OCI-LY1 (cell line): ENCODE measurements at regions not wholly inside any gene's neighbourhood (a gene's known extent, or its start where the extent isn't known, plus 50 kb on each side); places are given as distances from the start of the nearest gene placed in this dataset.

Source experiments
- H2AFZ ChIP-seq: fragments of 200-600 bp; sonication (generic), shearing (Covaris generic); 2 replicates; pipeline ENCODE4 v1.6.0; 2014; ENCODE audit warnings: antibody characterized with exemption, mild to moderate bottlenecking, low read length
- H3F3A ChIP-seq: fragments of 200-600 bp; sonication (generic), shearing (Covaris generic); 2 replicates; pipeline ENCODE4 v1.6.0; 2014; ENCODE audit warnings: mild to moderate bottlenecking, antibody characterized with exemption, low read length, moderate library complexity; ENCODE audit not compliant: insufficient read depth
- H3K27ac ChIP-seq: fragments of 200-600 bp; sonication (generic); 2 replicates; pipeline ENCODE4 v1.5.1; 2014; ENCODE audit warnings: low read length, mixed run types, mild to moderate bottlenecking, low read depth; ENCODE audit not compliant: poor library complexity, severe bottlenecking
- H3K27me3 ChIP-seq: fragments of 200-600 bp; sonication (generic); 2 replicates; pipeline ENCODE4 v1.6.0; 2014; ENCODE audit warnings: antibody characterized with exemption, mild to moderate bottlenecking, low read length, moderate library complexity; ENCODE audit not compliant: insufficient read depth
- H3K36me3 ChIP-seq: fragments of 200-600 bp; sonication (generic); 2 replicates; pipeline ENCODE4 v1.6.1; 2014; ENCODE audit warnings: mild to moderate bottlenecking, antibody characterized with exemption, low read length, moderate library complexity, mixed read lengths; ENCODE audit not compliant: insufficient read depth
- H3K4me1 ChIP-seq: fragments of 200-600 bp; sonication (generic); 2 replicates; pipeline ENCODE4 v1.5.1; 2014; ENCODE audit warnings: mild to moderate bottlenecking, low read length, moderate library complexity; ENCODE audit not compliant: insufficient read depth, severe bottlenecking
- H3K4me2 ChIP-seq: fragments of 200-600 bp; sonication (generic), shearing (Covaris generic); 2 replicates; pipeline ENCODE4 v1.6.1; 2014; ENCODE audit warnings: low read length
- H3K4me3 ChIP-seq: fragments of 200-600 bp; sonication (generic); 2 replicates; pipeline ENCODE4 v1.5.1; 2014; ENCODE audit warnings: low read length, low read depth, mild to moderate bottlenecking, mixed read lengths; ENCODE audit not compliant: poor library complexity, severe bottlenecking
- H3K79me2 ChIP-seq: fragments of 200-600 bp; shearing (Covaris generic); 2 replicates; pipeline ENCODE4 v1.6.1; 2016; ENCODE audit warnings: mixed run types, low read length, mixed read lengths; ENCODE audit not compliant: insufficient read depth
- H3K9ac ChIP-seq: fragments of 200-600 bp; sonication (generic), shearing (Covaris generic); 2 replicates; pipeline ENCODE4 v1.6.1; 2014; ENCODE audit warnings: mild to moderate bottlenecking, low read length, mixed read lengths
- H3K9me2 ChIP-seq: fragments of 200-600 bp; sonication (generic), shearing (Covaris generic); 2 replicates; pipeline ENCODE4 v1.6.1; 2014; ENCODE audit warnings: low read depth, mild to moderate bottlenecking, low read length, mixed read lengths
- H3K9me3 ChIP-seq: fragments of 200-600 bp; shearing (Covaris generic); 2 replicates; pipeline ENCODE4 v1.6.1; 2014; ENCODE audit warnings: low read length, mixed read lengths
- H4K20me1 ChIP-seq: fragments of 200-600 bp; sonication (generic), shearing (Covaris generic); 2 replicates; pipeline ENCODE4 v1.6.0; 2016; ENCODE audit warnings: mild to moderate bottlenecking, low read length; ENCODE audit not compliant: insufficient read depth
- CTCF ChIP-seq: fragments of 200-600 bp; sonication (generic), shearing (Covaris generic); IDR thresholded peaks from 2 replicates; pipeline ENCODE4 v1.5.1; 2017; ENCODE audit warnings: mild to moderate bottlenecking, antibody characterized with exemption, low read length, moderate library complexity, mixed read lengths
- EZH2 ChIP-seq: fragments of 200-600 bp; sonication (generic), shearing (Covaris generic); IDR thresholded peaks from 2 replicates; pipeline ENCODE4 v1.8.0; 2017; ENCODE audit warnings: borderline replicate concordance, mixed run types, mild to moderate bottlenecking, antibody characterized with exemption, low read length, moderate library complexity, mixed read lengths

GRCh38 chr2:71780162-71780561 lies 326.8 kb downstream of the DYSF start:
- H3F3A ChIP-seq = no peaks in the 10 kb centered on the region
- no peaks in the 10 kb centered on the region for H3K4me1 ChIP-seq
- H3K9ac ChIP-seq = no peak overlapping the region
- H3K27me3 ChIP-seq = no peaks in the 10 kb centered on the region
- H3K9me2 ChIP-seq = no peaks in the 10 kb centered on the region
- H3K4me2 ChIP-seq = no peak overlapping the region
- TF ChIP-seq CTCF (no peak), EZH2 (no peak)
- H3K79me2 ChIP-seq = no peaks in the 10 kb centered on the region
- H3K9me3 ChIP-seq = no peaks in the 10 kb centered on the region
- no peak overlapping the region for H3K27ac ChIP-seq
- H3K4me3 ChIP-seq = no peak overlapping the region
- H2AFZ ChIP-seq = no peak overlapping the region
- no peaks in the 10 kb centered on the region for H4K20me1 ChIP-seq
- H3K36me3 ChIP-seq = no peaks in the 10 kb centered on the region

DNA sequence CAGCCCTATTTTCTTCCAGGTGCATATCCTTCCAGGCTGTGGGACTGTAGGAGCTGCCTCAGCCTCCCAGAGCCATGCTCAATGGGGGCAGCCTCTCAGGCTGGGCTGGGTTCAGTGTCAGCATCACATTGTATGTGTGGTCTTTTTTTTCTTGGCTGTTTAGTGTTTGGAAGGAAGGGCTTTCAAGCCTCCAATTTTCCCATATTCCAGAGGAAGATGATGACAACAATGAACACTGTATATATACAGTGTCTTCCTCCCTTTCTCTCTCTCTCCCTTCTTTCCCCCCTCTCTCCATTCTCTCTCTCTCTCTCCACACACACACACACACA lies 326.4 kb downstream of the DYSF start:
- H3K4me1 ChIP-seq = no peaks in the 10 kb centered on the region
- no peak overlapping the region for H3K4me2 ChIP-seq
- H4K20me1 ChIP-seq = no peaks in the 10 kb centered on the region
- no peak overlapping the region for H3K4me3 ChIP-seq
- no peaks in the 10 kb centered on the region for H3K9me3 ChIP-seq
- no peak for TF ChIP-seq EZH2
- no peak for TF ChIP-seq CTCF
- H3K9me2 ChIP-seq = no peaks in the 10 kb centered on the region
- H3K36me3 ChIP-seq = no peaks in the 10 kb centered on the region
- no peaks in the 10 kb centered on the region for H3F3A ChIP-seq
- no peaks in the 10 kb centered on the region for H3K27me3 ChIP-seq
- no peaks in the 10 kb centered on the region for H3K79me2 ChIP-seq
- no peak overlapping the region for H3K27ac ChIP-seq
- no peak overlapping the region for H2AFZ ChIP-seq
- no peak overlapping the region for H3K9ac ChIP-seq

DNA sequence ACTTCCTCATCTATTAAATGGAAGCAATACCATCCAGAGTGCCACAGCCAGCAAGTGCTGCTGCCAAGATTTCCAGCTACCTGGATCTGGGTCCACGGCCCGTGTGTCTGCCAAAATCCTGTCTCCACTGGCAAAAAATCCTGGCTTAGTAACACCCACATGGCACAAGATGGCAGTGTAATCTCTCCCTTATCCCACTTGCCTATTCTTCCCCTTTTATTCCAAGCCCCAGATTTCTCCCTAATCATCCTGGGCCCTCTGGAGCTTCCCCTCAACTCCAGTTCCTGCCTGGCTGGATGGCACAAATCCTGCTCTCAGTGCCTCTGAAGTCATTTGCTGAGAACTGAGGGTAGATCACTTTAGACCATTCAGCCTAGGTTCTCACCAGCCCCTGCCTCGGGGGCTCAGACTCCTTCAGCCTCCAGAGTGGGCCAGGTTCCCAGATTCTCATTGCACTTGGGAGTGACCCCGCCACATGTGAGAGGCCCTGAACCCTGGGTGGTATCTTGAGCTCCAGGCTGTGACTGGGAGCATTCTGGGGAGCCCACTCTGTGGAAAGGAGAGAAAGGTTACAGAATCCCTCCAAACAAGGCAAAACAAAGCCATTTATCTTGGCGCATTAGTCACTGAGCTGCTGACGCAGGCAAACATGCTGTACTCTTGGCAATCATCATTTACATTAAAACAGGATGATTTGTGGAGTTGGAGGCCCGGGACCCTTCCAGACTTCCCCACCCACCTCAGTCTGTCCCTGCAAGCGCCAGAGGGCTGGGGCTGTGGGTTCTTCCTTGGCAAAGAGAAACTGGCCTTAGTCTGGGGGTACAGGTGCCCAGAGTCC lies 325.8 kb downstream of the DYSF start:
- H3K9ac ChIP-seq = no peak overlapping the region
- H3K4me2 ChIP-seq = no peak overlapping the region
- TF ChIP-seq EZH2 (no peak), CTCF (no peak)
- H3K36me3 ChIP-seq = no peaks in the 10 kb centered on the region
- no peak overlapping the region for H3K4me3 ChIP-seq
- no peaks in the 10 kb centered on the region for H3K79me2 ChIP-seq
- H3K4me1 ChIP-seq = no peaks in the 10 kb centered on the region
- no peak overlapping the region for H3K27ac ChIP-seq
- H3F3A ChIP-seq = no peaks in the 10 kb centered on the region
- no peaks in the 10 kb centered on the region for H3K27me3 ChIP-seq
- no peaks in the 10 kb centered on the region for H4K20me1 ChIP-seq
- H2AFZ ChIP-seq = no peak overlapping the region
- H3K9me2 ChIP-seq = no peaks in the 10 kb centered on the region
- no peaks in the 10 kb centered on the region for H3K9me3 ChIP-seq
